AG09319 (cell line): ENCODE measurements at regions not wholly inside any gene's neighbourhood (a gene's known extent, or its start where the extent isn't known, plus 50 kb on each side); places are given as distances from the start of the nearest gene placed in this dataset.

Experiments
- DNase-seq: peaks from one replicate; pipeline ENCODE4 v3.0.0-alpha.2; 2010; ENCODE audit warnings: low read depth; ENCODE audit errors: extremely low read depth
- CTCF ChIP-seq: IDR thresholded peaks from 2 replicates; pipeline ENCODE4 v1.5.1; 2011; ENCODE audit warnings: low read depth, mild to moderate bottlenecking, inconsistent platforms, low read length, moderate library complexity

GRCh38 chr15:69505956-69506556 is 53.4 kb downstream of the RPLP1 start:
- no peak for DNase-seq
- no peak for TF ChIP-seq CTCF

GRCh38 chr15:69508659-69509058 is 56.0 kb downstream of the RPLP1 start:
- TF ChIP-seq CTCF = no peak
- no peak for DNase-seq

GRCh38 chr15:69509131-69509530 is 56.5 kb downstream of the RPLP1 start:
- no peak for TF ChIP-seq CTCF
- DNase-seq = no peak

GRCh38 chr15:69510556-69510955 is 57.9 kb downstream of the RPLP1 start:
- TF ChIP-seq CTCF = no peak
- no peak for DNase-seq

- DNase-seq = no peak
- TF ChIP-seq CTCF = no peak
These were observed 58.4 kb downstream of the RPLP1 start for GRCh38 chr15:69511015-69511414.

GRCh38 chr15:69511716-69512340 is 59.2 kb downstream of the RPLP1 start:
- TF ChIP-seq CTCF = no peak
- no peak for DNase-seq

GRCh38 chr15:69513450-69513960 is 60.9 kb downstream of the RPLP1 start:
- no peak for TF ChIP-seq CTCF
- no peak for DNase-seq
